SIG-M5 (cell line): ENCODE measurements at regions not wholly inside any gene's neighbourhood (a gene's known extent, or its start where the extent isn't known, plus 50 kb on each side); places are given as distances from the start of the nearest gene placed in this dataset.

ENCODE experiments used
- DNase-seq: peaks from one replicate; lab custom pipeline; 2025; lab: John Stamatoyannopoulos, UW

- no peak for DNase-seq
Observed at GRCh38 chr13:22127277-22128164, 456.6 kb downstream of the FGF9 start.

- DNase-seq = no peak
Observed at GRCh38 chr13:22128441-22129408, 457.9 kb downstream of the FGF9 start.

- DNase-seq = no peak
Observed at GRCh38 chr13:22130254-22130653, 459.4 kb downstream of the FGF9 start.

GRCh38 chr13:22134261-22134660 lies 463.4 kb downstream of the FGF9 start:
- DNase-seq = no peak

GRCh38 chr13:22135446-22135845 lies 464.6 kb downstream of the FGF9 start:
- no peak for DNase-seq

GRCh38 chr13:22137361-22138050 lies 466.6 kb downstream of the FGF9 start:
- no peak for DNase-seq

- DNase-seq = no peak
Observed at GRCh38 chr13:22138947-22139346, 468.1 kb downstream of the FGF9 start.

- no peak for DNase-seq
Observed at GRCh38 chr13:22141716-22142115, 470.8 kb downstream of the FGF9 start.

GRCh38 chr13:22143671-22144070 lies 472.8 kb downstream of the FGF9 start:
- DNase-seq = no peak

GRCh38 chr13:22144806-22145205 lies 473.9 kb downstream of the FGF9 start:
- no peak for DNase-seq

- DNase-seq = no peak
Observed at GRCh38 chr13:22148187-22148586, 477.3 kb downstream of the FGF9 start.

GRCh38 chr13:22152751-22153150 lies 481.9 kb downstream of the FGF9 start:
- no peak for DNase-seq

GRCh38 chr13:22154041-22154440 lies 483.2 kb downstream of the FGF9 start:
- DNase-seq = no peak

- no peak for DNase-seq
Observed at GRCh38 chr13:22161871-22162270, 491.0 kb downstream of the FGF9 start.

GRCh38 chr13:22162889-22163288 lies 492.0 kb downstream of the FGF9 start:
- no peak for DNase-seq

GRCh38 chr13:22168437-22169190 lies 497.7 kb downstream of the FGF9 start:
- DNase-seq = no peak

- DNase-seq = no peak
Observed at GRCh38 chr13:22169473-22169872, 498.6 kb downstream of the FGF9 start.

- DNase-seq = no peak
Observed at GRCh38 chr13:22173610-22174009, 502.7 kb downstream of the FGF9 start.

- no peak for DNase-seq
Observed at GRCh38 chr13:22175241-22175640, 504.4 kb downstream of the FGF9 start.

- no peak for DNase-seq
Observed at GRCh38 chr13:22175815-22176214, 504.9 kb downstream of the FGF9 start.

GRCh38 chr13:22176968-22177520 lies 506.2 kb downstream of the FGF9 start:
- no peak for DNase-seq
